HG02938 (cell line): ENCODE measurements at regions not wholly inside any gene's neighbourhood (a gene's known extent, or its start where the extent isn't known, plus 50 kb on each side); places are given as distances from the start of the nearest gene placed in this dataset.

ENCODE experiments used
- ATAC-seq: cut with Tn5 transposase; IDR thresholded peaks from one replicate; pipeline ENCODE4 v1.9.1; 2021; ENCODE audit warnings: mild to moderate bottlenecking, moderate library complexity; ENCODE audit not compliant: unreplicated experiment

DNA sequence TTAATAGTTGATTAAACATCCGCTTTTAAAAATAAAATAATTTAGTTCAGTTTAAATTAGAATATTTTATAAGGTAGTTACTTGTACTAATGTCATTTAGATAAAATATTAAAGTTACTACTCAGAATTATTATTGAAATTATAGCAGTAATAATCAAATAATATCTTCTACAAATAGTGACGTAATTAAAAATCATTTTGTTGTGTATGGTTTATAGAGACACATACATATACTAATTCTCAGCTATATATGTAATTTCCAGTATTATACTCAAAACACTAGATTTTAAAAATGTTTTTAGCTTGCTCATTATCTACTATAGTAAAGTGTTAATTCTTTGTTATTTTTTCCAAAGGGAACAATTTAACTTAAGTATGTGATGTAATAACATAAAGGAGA, 435.2 kb upstream of the MANEA start:
- ATAC-seq: no peak

- no peak for ATAC-seq
Measured at GRCh38 chr6:95142661-95143335, 434.5 kb upstream of the MANEA start.

DNA sequence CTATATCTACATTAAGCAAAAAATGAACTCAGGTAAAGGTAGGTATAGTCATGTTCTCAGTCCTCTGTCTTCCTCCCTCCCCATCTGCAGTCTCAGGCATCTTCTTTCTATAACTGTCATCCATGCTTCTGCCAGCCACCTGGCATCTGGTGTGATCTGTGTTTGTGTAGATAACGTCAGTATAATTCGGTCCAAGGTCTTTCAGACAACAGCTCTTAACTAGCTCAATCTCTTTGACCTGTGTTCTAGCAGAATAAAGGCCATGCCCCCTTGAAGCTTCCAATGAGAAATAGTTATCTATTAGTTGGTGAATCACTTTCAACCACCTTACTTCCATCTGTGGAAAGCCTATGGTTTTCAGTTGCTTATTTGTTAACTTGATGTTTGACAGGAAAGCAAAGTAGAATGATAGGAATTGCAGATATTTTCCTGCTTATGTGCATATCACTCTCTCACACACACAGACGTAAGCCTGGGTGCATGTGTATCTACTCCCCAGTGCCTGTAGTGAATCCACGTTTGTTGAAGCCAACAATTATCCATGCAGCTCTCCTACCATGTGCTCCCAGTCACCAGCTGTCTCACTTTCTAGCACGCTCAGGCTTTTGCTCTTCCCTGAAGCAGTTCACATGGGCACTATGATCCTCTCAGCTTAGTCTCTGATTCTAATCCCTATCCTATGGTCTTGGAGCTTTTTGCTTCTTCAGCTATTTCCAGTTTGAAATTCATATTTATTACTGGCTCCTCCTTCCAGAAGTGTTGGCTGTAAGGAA, 433.7 kb upstream of the MANEA start:
- no peak for ATAC-seq

DNA sequence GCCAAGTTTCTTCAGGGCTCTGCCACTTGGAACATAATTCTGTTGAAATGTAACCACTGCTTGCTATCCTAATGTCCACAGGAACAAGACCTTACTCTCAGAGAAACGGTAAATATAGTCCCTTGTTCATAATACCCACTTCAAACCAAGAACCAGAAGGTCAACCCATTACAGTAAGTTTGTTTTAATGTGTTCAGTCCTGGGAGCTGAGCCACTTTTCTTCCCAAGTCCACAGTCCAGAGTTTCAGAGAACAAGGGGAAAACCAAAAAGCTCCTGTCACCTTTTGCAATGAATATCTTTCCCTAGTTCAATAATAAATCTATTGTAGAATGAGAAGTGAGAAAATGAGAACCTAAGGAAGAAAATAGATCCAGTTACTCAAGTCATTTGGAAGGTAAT, 431.9 kb upstream of the MANEA start:
- no peak for ATAC-seq

GRCh38 chr6:95159557-95159956, 417.8 kb upstream of the MANEA start:
- no peak for ATAC-seq

GRCh38 chr6:95169775-95170174, 407.6 kb upstream of the MANEA start:
- no peak for ATAC-seq

GRCh38 chr6:95175927-95176675, 401.2 kb upstream of the MANEA start:
- no peak for ATAC-seq

DNA sequence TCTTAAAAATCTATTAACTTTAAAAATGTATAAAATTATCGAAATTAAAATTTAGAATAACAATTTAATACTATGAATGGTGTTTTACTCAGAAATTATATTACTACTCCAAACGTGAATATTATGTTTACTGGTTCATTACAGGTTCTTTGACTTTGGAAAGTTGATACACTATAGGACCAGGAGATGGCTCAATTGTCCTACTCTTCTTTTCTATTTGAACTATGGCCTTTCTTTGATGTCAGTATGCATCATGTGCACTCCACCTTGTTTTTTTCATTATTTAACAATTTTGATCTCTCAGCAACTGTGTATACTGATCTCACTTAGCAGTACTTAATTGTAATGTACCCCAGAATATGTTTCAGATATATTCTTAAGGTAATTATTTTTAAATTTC, 391.5 kb upstream of the MANEA start:
- ATAC-seq: no peak

- no peak for ATAC-seq
Measured at GRCh38 chr6:95186710-95187109, 390.6 kb upstream of the MANEA start.

GRCh38 chr6:95197590-95197989, 379.7 kb upstream of the MANEA start:
- ATAC-seq: no peak

DNA sequence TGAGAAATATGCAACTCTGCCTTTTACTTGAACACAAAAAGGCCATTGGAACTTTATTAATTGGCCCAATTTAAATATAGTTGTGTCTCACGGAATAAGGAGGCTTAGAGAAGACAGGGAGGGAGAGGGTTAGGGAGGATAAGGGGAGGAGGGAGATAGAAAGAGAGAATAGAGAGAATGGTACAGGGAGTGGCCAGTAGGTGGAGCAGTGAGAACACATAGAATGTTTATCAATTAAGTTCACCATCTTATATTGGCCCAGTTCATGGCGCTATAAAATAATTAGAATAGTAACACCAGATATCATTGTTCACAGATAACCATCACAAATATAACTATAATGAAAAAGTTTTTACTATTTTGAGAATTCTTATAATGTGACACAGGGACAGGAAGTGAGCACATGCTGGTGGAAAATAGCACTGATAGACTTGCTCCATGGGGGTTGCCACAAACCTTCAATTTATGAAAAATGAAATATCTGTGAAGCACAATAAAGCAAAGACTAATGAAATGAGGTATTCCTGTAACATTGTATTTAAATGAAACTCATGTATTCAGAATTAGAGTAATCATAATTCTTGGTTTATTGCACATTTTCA, 374.1 kb upstream of the MANEA start:
- peak; percentile 96 for ATAC-seq

DNA sequence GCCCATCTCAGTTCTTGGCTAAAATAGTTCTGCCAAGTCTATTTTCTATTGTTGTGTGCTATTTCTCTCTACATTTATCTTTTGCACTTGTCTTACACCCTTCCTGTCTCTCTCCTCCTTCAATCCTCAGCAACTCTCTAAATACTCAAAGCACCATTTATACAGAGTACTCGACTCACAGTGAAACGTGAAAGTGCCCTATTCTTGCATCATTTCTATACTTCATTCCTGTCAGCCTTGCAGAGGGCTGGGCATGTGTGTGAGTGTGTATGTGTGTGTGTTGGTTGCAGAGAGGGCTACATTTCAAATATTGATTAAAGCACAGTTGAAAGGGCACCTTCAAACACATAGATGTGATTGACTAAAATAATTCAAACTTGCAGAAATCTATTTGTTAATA, 373.2 kb upstream of the MANEA start:
- ATAC-seq: no peak

- ATAC-seq: no peak
Measured at GRCh38 chr6:95208621-95209020, 368.7 kb upstream of the MANEA start.

- ATAC-seq: no peak
Measured at GRCh38 chr6:95209074-95209473, 368.3 kb upstream of the MANEA start.

DNA sequence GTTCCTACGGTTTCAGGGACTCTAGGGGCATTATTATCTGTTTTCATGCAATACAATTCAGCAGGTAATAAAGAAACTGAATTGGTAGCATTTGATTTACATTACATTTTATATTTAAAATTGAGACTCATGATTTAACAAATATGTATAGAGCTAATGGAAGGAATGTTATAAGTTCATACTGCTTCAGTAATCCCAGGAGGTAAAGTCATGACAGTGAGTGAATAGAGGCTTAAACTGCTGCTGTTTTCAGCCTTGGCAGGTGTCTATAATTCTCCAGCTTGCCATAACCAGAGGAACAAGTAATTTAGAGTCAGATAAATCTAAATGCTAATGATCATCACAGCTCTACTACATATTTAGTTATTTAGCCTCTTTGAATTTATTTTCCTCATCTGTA, 360.8 kb upstream of the MANEA start:
- no peak for ATAC-seq

DNA sequence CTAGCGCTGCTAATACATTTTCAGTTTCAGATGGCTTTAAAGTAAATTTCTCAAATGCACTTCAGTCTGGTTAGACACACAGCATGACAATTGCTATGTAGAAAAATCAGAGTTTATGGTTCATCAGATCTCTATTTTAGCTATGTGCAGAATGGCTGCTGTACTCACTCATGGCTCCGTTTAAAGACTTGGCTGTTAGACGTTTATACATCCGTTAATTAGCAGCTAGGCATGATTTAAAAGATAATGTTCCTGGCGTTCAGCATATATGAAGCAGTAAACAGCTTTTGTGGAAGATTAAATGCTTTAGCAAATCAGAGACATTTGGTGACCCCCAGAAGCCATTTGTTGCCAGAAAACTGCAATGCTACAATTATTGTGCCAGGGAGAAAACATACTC, 350.0 kb upstream of the MANEA start:
- no peak for ATAC-seq

DNA sequence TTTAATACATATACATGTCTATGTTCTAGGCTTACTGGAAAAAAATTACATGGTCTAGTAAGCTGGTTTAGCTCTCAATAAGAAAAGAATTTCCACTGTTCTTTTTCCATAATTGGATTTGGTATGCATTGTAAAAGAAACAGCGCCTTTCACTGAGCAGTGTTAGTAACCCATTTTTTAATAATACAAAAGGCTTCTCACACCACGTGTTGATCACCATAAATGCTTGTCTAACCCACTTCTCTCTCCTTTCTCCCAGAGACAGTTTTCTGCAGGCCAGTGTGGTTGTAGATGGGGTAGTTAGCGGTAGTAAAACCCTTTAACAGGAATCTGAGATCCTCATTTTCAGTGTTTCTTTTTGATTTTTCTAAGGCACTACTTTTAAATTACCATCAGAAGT, 348.7 kb upstream of the MANEA start:
- ATAC-seq: no peak

DNA sequence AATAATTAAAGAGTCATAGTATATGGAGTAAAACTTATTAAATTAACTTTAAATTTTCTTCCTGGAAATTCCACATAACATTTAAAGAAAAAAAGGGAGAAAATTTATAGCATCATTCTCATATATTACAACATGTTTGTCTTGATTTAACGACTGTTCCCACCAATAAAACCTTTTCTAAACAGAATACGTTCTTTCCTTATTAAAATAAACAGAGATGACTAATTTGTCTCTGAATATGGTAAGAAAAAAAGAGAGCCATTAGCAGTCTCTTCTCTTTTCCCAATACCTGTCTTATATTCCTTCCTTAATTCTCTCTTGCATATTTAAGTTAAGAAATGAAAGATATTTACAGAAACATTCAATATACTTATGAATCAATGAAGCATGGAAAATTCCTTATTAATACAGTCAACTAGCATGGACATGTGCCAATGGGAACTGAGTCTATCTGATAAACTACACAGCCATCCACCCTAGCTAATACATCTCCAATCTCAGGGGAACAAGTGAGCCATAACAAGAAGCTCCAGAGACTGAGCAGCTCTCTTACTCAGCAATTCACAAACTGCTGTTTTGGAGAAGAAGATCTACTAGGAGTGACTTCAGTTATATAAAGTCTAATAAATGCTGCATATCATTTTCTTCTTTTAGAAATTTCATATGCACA, 347.1 kb upstream of the MANEA start:
- ATAC-seq: no peak

- ATAC-seq: no peak
Measured at GRCh38 chr6:95231416-95231815, 345.9 kb upstream of the MANEA start.

GRCh38 chr6:95232446-95232845, 344.9 kb upstream of the MANEA start:
- ATAC-seq: no peak

DNA sequence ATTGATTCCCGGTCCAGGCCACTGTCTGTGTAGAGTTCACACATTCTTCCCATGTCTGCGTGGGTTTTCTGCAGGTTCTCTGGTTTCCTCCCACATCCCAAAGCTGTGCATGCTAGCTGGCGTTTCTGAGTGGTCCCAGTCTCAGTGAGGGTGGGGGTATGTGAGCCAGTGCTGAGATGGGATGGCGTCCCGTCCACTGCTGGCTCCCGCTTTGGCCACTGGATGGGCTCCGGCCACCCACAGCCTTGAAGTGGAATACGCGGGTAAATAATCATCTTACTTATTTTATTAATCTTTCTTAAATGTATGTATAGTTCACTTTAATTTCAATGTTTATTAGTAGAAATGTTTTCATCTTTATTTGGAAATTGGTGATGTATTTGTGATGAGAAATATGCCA, 343.5 kb upstream of the MANEA start:
- ATAC-seq: no peak
